ENCODE measurements at regions not wholly inside any gene's neighbourhood (a gene's known extent, or its start where the extent isn't known, plus 50 kb on each side); places are given as distances from the start of the nearest gene placed in this dataset.

DNA sequence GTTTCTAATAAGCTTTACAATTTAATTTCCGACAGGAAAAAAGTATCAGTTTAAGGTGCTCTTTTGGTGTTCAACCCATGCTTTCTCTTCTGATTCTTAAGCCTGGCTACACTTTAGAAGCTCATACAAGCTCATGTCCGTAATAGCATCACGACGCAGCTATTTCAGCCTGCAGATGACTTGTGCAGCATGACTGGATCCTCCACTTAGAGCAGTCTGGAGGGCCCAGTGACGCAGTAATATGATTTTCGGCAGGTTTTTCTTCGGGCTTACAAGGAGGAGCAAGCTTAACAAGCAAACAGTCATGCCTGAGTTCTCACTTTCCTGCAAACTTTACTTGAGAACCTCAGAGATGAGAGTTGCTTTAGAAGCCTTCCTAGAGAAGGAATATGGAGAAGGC is 85.3 kb upstream of the MAML3 start:
- TF ChIP-seq CSDC2 (CRISPR knock-in tag; IDR thresholded peaks at IDR 0.05), result no peak
- no peak for TF ChIP-seq BACH2 (CRISPR knock-in tag; IDR thresholded peaks at IDR 0.05; ENCODE audit: borderline replicate concordance)
- TF ChIP-seq ZNF8 (CRISPR knock-in tag; IDR thresholded peaks at IDR 0.05), result no peak
- no peak for TF ChIP-seq ARNTL (CRISPR knock-in tag; IDR thresholded peaks at IDR 0.05; ENCODE audit: borderline replicate concordance, low read depth)
- TF ChIP-seq TCF4 (CRISPR knock-in tag; IDR thresholded peaks at IDR 0.05; ENCODE audit: borderline replicate concordance), result no peak
- TF ChIP-seq OSR1 (CRISPR knock-in tag; IDR thresholded peaks at IDR 0.05), result no peak
- TF ChIP-seq ZC3H10 (CRISPR knock-in tag; IDR thresholded peaks at IDR 0.05), result no peak
- TF ChIP-seq, protein P1, sequence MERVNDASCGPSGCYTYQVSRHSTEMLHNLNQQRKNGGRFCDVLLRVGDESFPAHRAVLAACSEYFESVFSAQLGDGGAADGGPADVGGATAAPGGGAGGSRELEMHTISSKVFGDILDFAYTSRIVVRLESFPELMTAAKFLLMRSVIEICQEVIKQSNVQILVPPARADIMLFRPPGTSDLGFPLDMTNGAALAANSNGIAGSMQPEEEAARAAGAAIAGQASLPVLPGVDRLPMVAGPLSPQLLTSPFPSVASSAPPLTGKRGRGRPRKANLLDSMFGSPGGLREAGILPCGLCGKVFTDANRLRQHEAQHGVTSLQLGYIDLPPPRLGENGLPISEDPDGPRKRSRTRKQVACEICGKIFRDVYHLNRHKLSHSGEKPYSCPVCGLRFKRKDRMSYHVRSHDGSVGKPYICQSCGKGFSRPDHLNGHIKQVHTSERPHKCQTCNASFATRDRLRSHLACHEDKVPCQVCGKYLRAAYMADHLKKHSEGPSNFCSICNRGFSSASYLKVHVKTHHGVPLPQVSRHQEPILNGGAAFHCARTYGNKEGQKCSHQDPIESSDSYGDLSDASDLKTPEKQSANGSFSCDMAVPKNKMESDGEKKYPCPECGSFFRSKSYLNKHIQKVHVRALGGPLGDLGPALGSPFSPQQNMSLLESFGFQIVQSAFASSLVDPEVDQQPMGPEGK (CRISPR knock-in tag; IDR thresholded peaks at IDR 0.05; ENCODE audit: borderline replicate concordance), result no peak
- no peak for ATAC-seq

DNA sequence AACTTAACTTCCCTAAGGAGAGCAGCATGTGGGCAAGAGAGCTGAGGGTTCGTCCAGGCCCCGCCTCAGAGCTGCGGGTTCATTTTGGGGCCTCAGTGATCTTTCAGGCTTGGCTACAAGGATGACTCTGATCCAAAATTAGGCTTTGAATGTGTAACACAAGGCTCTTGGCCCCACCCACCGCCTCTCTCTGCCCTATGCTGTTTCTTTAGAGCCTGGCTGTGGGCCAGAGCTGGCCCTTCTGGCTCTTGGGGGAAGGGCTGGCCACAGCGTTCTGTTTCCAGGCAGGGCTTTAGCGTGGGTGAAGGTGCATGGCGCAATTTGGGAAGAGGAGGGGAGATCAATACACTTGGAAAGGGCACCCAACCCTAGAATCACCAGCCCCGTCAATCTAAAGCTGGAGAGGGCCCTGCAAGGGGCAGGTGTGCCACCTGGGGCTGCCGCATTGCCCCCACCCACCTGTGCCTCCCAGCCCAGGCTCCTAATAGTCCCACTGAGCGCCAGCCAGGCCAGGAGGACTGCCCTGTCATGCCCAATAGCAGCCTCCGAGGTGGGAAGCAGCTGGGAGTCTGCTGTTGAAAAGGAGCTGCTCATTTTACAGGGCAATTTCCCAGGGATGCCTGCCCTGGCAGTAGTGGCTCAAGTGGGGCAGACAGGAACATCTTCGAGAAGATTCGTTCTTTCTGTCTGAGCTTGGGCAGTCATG is 84.5 kb upstream of the MAML3 start:
- TF ChIP-seq, protein P2, sequence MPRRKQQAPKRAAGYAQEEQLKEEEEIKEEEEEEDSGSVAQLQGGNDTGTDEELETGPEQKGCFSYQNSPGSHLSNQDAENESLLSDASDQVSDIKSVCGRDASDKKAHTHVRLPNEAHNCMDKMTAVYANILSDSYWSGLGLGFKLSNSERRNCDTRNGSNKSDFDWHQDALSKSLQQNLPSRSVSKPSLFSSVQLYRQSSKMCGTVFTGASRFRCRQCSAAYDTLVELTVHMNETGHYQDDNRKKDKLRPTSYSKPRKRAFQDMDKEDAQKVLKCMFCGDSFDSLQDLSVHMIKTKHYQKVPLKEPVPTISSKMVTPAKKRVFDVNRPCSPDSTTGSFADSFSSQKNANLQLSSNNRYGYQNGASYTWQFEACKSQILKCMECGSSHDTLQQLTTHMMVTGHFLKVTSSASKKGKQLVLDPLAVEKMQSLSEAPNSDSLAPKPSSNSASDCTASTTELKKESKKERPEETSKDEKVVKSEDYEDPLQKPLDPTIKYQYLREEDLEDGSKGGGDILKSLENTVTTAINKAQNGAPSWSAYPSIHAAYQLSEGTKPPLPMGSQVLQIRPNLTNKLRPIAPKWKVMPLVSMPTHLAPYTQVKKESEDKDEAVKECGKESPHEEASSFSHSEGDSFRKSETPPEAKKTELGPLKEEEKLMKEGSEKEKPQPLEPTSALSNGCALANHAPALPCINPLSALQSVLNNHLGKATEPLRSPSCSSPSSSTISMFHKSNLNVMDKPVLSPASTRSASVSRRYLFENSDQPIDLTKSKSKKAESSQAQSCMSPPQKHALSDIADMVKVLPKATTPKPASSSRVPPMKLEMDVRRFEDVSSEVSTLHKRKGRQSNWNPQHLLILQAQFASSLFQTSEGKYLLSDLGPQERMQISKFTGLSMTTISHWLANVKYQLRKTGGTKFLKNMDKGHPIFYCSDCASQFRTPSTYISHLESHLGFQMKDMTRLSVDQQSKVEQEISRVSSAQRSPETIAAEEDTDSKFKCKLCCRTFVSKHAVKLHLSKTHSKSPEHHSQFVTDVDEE (CRISPR knock-in tag; IDR thresholded peaks at IDR 0.05), result no peak; the same call in 1 of the 2 replicates
- TF ChIP-seq TCF4 (CRISPR knock-in tag; IDR thresholded peaks at IDR 0.05; ENCODE audit: borderline replicate concordance), result no peak
- 0 out of 2 replicates have a peak, but pooled peaks have one; percentile 8 for TF ChIP-seq ZNF8 (CRISPR knock-in tag; IDR thresholded peaks at IDR 0.05)
- no peak for TF ChIP-seq OSR1 (CRISPR knock-in tag; IDR thresholded peaks at IDR 0.05)
- TF ChIP-seq SNAI2 (CRISPR knock-in tag; IDR thresholded peaks at IDR 0.05), result no peak
- no peak for TF ChIP-seq RARB (CRISPR knock-in tag; IDR thresholded peaks at IDR 0.05)
- no peak for TF ChIP-seq CSDC2 (CRISPR knock-in tag; IDR thresholded peaks at IDR 0.05)
- ATAC-seq, result peak; percentile 75

DNA sequence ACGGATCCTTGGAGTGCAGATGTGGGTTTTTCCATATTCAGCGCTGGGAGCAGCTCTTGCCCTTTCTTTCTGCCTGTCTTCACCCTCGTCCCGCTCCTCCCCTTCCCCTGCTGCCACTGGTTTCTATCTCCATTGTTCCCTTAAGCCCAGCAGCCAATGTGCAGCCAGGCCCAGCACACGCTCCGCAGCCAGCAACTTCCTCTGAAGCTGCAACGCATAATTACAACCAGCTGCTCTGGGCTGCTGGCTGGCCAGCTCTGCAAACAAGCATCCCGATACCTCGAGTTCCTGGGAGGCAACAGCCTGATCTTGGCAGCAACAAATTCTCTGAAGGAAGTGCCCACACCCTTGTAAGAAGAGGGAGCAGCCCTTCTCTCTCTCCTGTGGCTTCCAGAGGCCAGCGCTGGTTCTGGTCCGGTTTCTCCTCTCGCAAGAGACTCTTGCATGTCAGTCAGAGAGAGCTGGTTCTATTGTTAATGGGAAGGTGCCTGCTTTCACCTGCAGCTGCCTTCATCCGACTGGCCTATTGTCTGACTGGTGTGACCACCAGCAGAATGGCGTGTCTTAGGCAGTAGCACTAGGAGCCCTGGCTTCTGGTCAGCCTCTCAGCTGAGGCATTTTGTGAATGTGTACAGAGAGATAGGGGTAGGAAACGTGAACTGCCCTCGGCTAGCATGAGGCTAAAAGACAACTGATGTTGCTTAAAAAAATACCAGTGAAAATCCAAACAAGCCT is 83.8 kb upstream of the MAML3 start:
- TF ChIP-seq TCF4 (CRISPR knock-in tag; IDR thresholded peaks at IDR 0.05; ENCODE audit: borderline replicate concordance) (peak; percentile 94), RARB (CRISPR knock-in tag; IDR thresholded peaks at IDR 0.05) (0 out of 2 replicates have a peak, but pooled peaks have one; percentile 24), ISL1 (CRISPR knock-in tag; IDR thresholded peaks at IDR 0.05) (no peak), BACH2 (CRISPR knock-in tag; IDR thresholded peaks at IDR 0.05; ENCODE audit: borderline replicate concordance) (no peak), ZFP3 (CRISPR knock-in tag; IDR thresholded peaks at IDR 0.05) (peak; percentile 52; the same call in 1 of the 2 replicates)
- TF ChIP-seq, protein P3, sequence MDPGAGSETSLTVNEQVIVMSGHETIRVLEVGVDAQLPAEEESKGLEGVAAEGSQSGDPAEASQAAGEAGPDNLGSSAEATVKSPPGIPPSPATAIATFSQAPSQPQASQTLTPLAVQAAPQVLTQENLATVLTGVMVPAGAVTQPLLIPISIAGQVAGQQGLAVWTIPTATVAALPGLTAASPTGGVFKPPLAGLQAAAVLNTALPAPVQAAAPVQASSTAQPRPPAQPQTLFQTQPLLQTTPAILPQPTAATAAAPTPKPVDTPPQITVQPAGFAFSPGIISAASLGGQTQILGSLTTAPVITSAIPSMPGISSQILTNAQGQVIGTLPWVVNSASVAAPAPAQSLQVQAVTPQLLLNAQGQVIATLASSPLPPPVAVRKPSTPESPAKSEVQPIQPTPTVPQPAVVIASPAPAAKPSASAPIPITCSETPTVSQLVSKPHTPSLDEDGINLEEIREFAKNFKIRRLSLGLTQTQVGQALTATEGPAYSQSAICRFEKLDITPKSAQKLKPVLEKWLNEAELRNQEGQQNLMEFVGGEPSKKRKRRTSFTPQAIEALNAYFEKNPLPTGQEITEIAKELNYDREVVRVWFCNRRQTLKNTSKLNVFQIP (CRISPR knock-in tag; IDR thresholded peaks at IDR 0.05; ENCODE audit: borderline replicate concordance, low read depth), result 0 out of 2 replicates have a peak, but pooled peaks have one; percentile 51
- TF ChIP-seq, protein P2 (CRISPR knock-in tag; IDR thresholded peaks at IDR 0.05), result peak; percentile 75; the same call in 1 of the 2 replicates
- ATAC-seq, result peak; percentile 93

DNA sequence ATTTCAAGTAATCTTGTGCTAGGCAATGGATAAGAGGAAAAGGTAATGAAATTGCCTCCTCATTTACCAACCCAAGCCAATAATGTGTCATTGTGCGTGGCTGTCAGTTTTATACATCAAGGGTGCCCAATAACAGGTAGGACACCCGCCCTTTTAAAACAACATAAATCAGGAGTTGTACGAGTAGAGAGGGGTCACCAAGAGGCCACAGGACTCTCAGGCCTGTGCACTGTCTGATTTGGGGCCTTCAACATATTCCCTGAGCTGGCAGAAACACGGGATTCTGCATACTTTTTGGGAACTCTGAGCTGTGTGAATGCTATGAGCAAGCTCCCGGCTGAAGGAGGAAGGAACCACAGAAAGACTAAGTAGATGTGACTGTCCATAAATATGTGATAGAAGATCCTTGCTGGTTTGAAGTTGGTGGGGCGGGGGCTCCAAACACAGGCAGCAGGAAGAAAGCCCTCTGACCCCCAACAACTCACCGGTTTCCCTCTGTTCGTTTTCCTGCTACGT is 82.7 kb upstream of the MAML3 start:
- no peak for ATAC-seq
- TF ChIP-seq ZFP30 (CRISPR knock-in tag; IDR thresholded peaks at IDR 0.05), result no peak
- TF ChIP-seq, protein P4, sequence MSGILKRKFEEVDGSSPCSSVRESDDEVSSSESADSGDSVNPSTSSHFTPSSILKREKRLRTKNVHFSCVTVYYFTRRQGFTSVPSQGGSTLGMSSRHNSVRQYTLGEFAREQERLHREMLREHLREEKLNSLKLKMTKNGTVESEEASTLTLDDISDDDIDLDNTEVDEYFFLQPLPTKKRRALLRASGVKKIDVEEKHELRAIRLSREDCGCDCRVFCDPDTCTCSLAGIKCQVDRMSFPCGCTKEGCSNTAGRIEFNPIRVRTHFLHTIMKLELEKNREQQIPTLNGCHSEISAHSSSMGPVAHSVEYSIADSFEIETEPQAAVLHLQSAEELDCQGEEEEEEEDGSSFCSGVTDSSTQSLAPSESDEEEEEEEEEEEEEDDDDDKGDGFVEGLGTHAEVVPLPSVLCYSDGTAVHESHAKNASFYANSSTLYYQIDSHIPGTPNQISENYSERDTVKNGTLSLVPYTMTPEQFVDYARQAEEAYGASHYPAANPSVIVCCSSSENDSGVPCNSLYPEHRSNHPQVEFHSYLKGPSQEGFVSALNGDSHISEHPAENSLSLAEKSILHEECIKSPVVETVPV (CRISPR knock-in tag; IDR thresholded peaks at IDR 0.05), result no peak
- TF ChIP-seq GLIS3 (CRISPR knock-in tag; IDR thresholded peaks at IDR 0.05), result no peak
- TF ChIP-seq PPARA (CRISPR knock-in tag; IDR thresholded peaks at IDR 0.05; ENCODE audit: borderline replicate concordance), result no peak
- no peak for TF ChIP-seq RARB (CRISPR knock-in tag; IDR thresholded peaks at IDR 0.05)
- no peak for TF ChIP-seq ZNF565 (CRISPR knock-in tag; conservative IDR thresholded peaks at IDR 0.05; ENCODE audit: low read depth)
- TF ChIP-seq SNAI2 (CRISPR knock-in tag; IDR thresholded peaks at IDR 0.05), result no peak
- no peak for TF ChIP-seq ZFP3 (CRISPR knock-in tag; IDR thresholded peaks at IDR 0.05)
- TF ChIP-seq, protein P2 (CRISPR knock-in tag; IDR thresholded peaks at IDR 0.05), result no peak
